GM23248 (cell line): ENCODE measurements at regions not wholly inside any gene's neighbourhood (a gene's known extent, or its start where the extent isn't known, plus 50 kb on each side); places are given as distances from the start of the nearest gene placed in this dataset. TPM values are rescaled to one million over a fixed set of nuclear protein-coding genes. Genes with fewer than 3 reads are reported as not detected.

ENCODE experiments used
- DNase-seq: peaks from one replicate; pipeline ENCODE4 v3.0.0-alpha.2; 2015
- H2AFZ ChIP-seq: fragments of 200-600 bp; sonication (generic); 2 replicates; pipeline ENCODE4 v1.6.1; 2016; ENCODE audit warnings: antibody characterized with exemption
- H3F3A ChIP-seq: fragments of 200-600 bp; sonication (generic); 2 replicates; pipeline ENCODE4 v1.6.1; 2016; ENCODE audit warnings: mild to moderate bottlenecking, antibody characterized with exemption, mixed run types; ENCODE audit not compliant: insufficient read depth
- H3K27ac ChIP-seq: fragments of 200-600 bp; sonication (generic); 2 replicates; pipeline ENCODE4 v1.5.1; 2016; ENCODE audit warnings: mild to moderate bottlenecking
- H3K27me3 ChIP-seq: fragments of 200-600 bp; sonication (generic); replicated peaks from 2 replicates; pipeline ENCODE4 v1.6.1; 2016; ENCODE audit warnings: mild to moderate bottlenecking; ENCODE audit not compliant: insufficient read depth
- H3K36me3 ChIP-seq: fragments of 200-600 bp; sonication (generic); 2 replicates; pipeline ENCODE4 v1.6.1; 2016; ENCODE audit warnings: low read depth, mild to moderate bottlenecking
- H3K4me1 ChIP-seq: fragments of 200-600 bp; sonication (generic); 2 replicates; pipeline ENCODE4 v1.6.1; 2016; ENCODE audit warnings: mild to moderate bottlenecking; ENCODE audit not compliant: insufficient read depth
- H3K4me2 ChIP-seq: fragments of 200-600 bp; sonication (generic); one replicate; pipeline ENCODE4 v1.6.1; 2016; ENCODE audit warnings: mild to moderate bottlenecking; ENCODE audit not compliant: unreplicated experiment
- H3K4me3 ChIP-seq: fragments of 200-600 bp; sonication (generic); 2 replicates; pipeline ENCODE4 v1.5.1; 2016; ENCODE audit warnings: mild to moderate bottlenecking
- H3K79me2 ChIP-seq: fragments of 200-600 bp; sonication (generic); 2 replicates; pipeline ENCODE4 v1.6.1; 2016; ENCODE audit warnings: mild to moderate bottlenecking; ENCODE audit not compliant: insufficient read depth
- H3K9ac ChIP-seq: fragments of 200-600 bp; sonication (generic); 2 replicates; pipeline ENCODE4 v1.6.1; 2016; ENCODE audit warnings: mild to moderate bottlenecking
- H3K9me2 ChIP-seq: fragments of 200-600 bp; sonication (generic); 2 replicates; pipeline ENCODE4 v1.6.1; 2016; ENCODE audit warnings: mixed run types, mild to moderate bottlenecking, moderate library complexity; ENCODE audit not compliant: insufficient read depth
- H3K9me3 ChIP-seq: fragments of 200-600 bp; sonication (generic); one replicate; pipeline ENCODE4 v1.6.1; 2017; ENCODE audit warnings: low read depth
- H4K20me1 ChIP-seq: fragments of 200-600 bp; sonication (generic); 2 replicates; pipeline ENCODE4 v1.6.0; 2016; ENCODE audit not compliant: insufficient read depth
- EZH2 ChIP-seq: fragments of 200-600 bp; sonication (generic); IDR thresholded peaks from 2 replicates; pipeline ENCODE4 v1.6.1; 2018; ENCODE audit warnings: antibody characterized with exemption, mild to moderate bottlenecking; ENCODE audit not compliant: insufficient read depth, poor library complexity, severe bottlenecking
- EZH2phosphoT487 ChIP-seq: fragments of 200-600 bp; sonication (generic); IDR thresholded peaks from 2 replicates; pipeline ENCODE4 v1.6.1; 2018; ENCODE audit warnings: antibody characterized with exemption, moderate library complexity, mild to moderate bottlenecking, low read depth; ENCODE audit not compliant: insufficient read depth
- WGBS, 2 experiments: methylation state at CpG; one replicate each; pipeline ENCODE4 v1.1.6; 2015 to 2017; ENCODE audit warnings: low lambda C conversion rate in 2 of 2, low coverage in 1 of 2; ENCODE audit errors: missing lambda C conversion rate in 2 of 2; 5-methylcytosine and 5-hydroxymethylcytosine counted together
- in situ Hi-C: fragments of 300-500 bp; cut with MboI; formaldehyde crosslinking; loops from 2 replicates; pipeline ENCODE4 v1.15.0; 2020
- small RNA-seq: library from RNA; depleted of rRNA; stranded (forward); fragments of <200 nt; gene quantifications from one replicate; pipeline ENCODE3, GENCODE V24; 2014; ENCODE audit warnings: low read depth, low replicate concordance

DNA sequence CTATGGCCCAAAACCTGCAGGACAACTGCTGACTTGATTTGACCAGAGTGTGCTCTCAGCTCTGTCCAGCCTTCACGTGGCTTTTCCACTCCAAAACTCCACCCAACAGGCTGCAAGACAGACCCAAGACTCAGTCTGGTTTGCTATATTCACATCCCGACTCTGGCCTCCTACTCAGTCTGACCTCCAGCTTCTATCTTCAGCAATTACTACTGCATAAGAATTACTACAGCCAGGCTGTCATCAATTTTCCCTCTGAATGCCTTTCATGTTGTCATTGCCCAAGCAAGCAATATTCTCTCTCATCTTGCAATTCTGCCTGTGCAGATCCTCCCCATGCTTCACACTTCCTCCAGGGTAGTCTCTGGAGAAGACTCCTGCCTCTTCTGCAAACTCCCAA is 53.6 kb upstream of the GYPC start:
- no peak for DNase-seq
- in situ Hi-C loops, result no loop called here
- 7 to 11% methylated on average over 2 of the region's 2 CpGs for WGBS, 2 experiments

More for the DNA sequence above, 53.6 kb upstream of the GYPC start:
- no peak for TF ChIP-seq EZH2
- no peak for TF ChIP-seq EZH2phosphoT487
- Histone ChIP-seq H3K4me1 (no peaks in the 10 kb centered on the region), H3K36me3 (no peaks in the 10 kb centered on the region), H3K27me3 (no peaks in the 10 kb centered on the region), H3F3A (no peaks in the 10 kb centered on the region), H4K20me1 (no peaks in the 10 kb centered on the region), H3K4me3 (no peak overlapping the region), H3K9me3 (peaks cover 5% of the 10 kb centered on the region), H3K79me2 (no peaks in the 10 kb centered on the region), H2AFZ (no peak overlapping the region), H3K9ac (no peak overlapping the region), H3K9me2 (no peaks in the 10 kb centered on the region), H3K27ac (no peak overlapping the region), H3K4me2 (no peak overlapping the region)

Small RNAs in the stretch of these regions (small RNA-seq; reads per million reads assigned to genes)
- gene AC097499.1 (not detected), gene RNU6-259P (not detected)
